Suprapubic skin (tissue), 4 donors: ENCODE measurements at regions not wholly inside any gene's neighbourhood (a gene's known extent, or its start where the extent isn't known, plus 50 kb on each side); places are given as distances from the start of the nearest gene placed in this dataset.

ENCODE experiments used
- EP300 ChIP-seq: sonication (generic); formaldehyde crosslinking; IDR thresholded peaks from one replicate; pipeline ENCODE4 v1.6.1; 2017; ENCODE audit warnings: antibody characterized with exemption
- POLR2A ChIP-seq, 2 donors: fragments of 450-650 bp; IDR thresholded peaks; one replicate each; pipeline ENCODE4 v1.6.1; 2017; ENCODE audit warnings: antibody characterized with exemption in 2 of 2, mild to moderate bottlenecking in 2 of 2, moderate library complexity in 2 of 2
- POLR2AphosphoS5 ChIP-seq, 3 donors: sonication (generic); formaldehyde crosslinking; IDR thresholded peaks; one replicate each; pipeline ENCODE4 v1.6.1; 2017; ENCODE audit warnings: antibody characterized with exemption in 3 of 3
- TF ChIP-seq, protein P1 (sequence below), 2 donors: fragments of 200-600 bp in 1 of 2; fragments of 450-650 bp in 1 of 2; sonication (generic) in 1 of 2; IDR thresholded peaks; one replicate each; pipeline ENCODE4 v1.5.1; 2016 to 2019; ENCODE audit warnings: antibody characterized with exemption in 2 of 2, mild to moderate bottlenecking in 1 of 2, moderate library complexity in 1 of 2

GRCh38 chr2:8544786-8545694 is 136.8 kb upstream of the ID2 start:
- TF ChIP-seq, protein P1, sequence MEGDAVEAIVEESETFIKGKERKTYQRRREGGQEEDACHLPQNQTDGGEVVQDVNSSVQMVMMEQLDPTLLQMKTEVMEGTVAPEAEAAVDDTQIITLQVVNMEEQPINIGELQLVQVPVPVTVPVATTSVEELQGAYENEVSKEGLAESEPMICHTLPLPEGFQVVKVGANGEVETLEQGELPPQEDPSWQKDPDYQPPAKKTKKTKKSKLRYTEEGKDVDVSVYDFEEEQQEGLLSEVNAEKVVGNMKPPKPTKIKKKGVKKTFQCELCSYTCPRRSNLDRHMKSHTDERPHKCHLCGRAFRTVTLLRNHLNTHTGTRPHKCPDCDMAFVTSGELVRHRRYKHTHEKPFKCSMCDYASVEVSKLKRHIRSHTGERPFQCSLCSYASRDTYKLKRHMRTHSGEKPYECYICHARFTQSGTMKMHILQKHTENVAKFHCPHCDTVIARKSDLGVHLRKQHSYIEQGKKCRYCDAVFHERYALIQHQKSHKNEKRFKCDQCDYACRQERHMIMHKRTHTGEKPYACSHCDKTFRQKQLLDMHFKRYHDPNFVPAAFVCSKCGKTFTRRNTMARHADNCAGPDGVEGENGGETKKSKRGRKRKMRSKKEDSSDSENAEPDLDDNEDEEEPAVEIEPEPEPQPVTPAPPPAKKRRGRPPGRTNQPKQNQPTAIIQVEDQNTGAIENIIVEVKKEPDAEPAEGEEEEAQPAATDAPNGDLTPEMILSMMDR (IDR thresholded peaks at IDR 0.05), result peak in 1 of 2 donors; percentile 24
- TF ChIP-seq POLR2A (IDR thresholded peaks at IDR 0.05) (no peak), POLR2AphosphoS5 (IDR thresholded peaks at IDR 0.05) (peak in 1 of 3 donors; percentile 5), EP300 (no peak)
